PFSK-1 (cell line): ENCODE measurements at regions not wholly inside any gene's neighbourhood (a gene's known extent, or its start where the extent isn't known, plus 50 kb on each side); places are given as distances from the start of the nearest gene placed in this dataset.

Experiments used
- FOXP2 ChIP-seq: optimal IDR thresholded peaks from 2 replicates; pipeline ENCODE3; 2011; ENCODE audit warnings: borderline replicate concordance, control low read depth, inconsistent platforms; ENCODE audit not compliant: insufficient read depth; ENCODE audit errors: extremely low read length, extremely low read depth
- POLR2AphosphoS5 ChIP-seq: IDR thresholded peaks from 2 replicates; pipeline ENCODE4 v1.6.1; 2012; ENCODE audit warnings: low read depth, mild to moderate bottlenecking, control low read depth, low read length, moderate library complexity
- SIN3A ChIP-seq: IDR thresholded peaks from 2 replicates; pipeline ENCODE4 v1.6.1; 2012; ENCODE audit warnings: mild to moderate bottlenecking, low read length, moderate library complexity, borderline replicate concordance; ENCODE audit not compliant: insufficient read depth
- TAF1 ChIP-seq: IDR thresholded peaks from 2 replicates; pipeline ENCODE4 v1.6.1; 2012; ENCODE audit warnings: low read length, control low read depth, borderline replicate concordance; ENCODE audit not compliant: insufficient read depth
- TF ChIP-seq, protein P1 (sequence below), 2 experiments: IDR thresholded peaks; 2 replicates each; pipeline versions ENCODE4 v1.6.1 to v1.8.0; 2011 to 2012; ENCODE audit warnings: low read depth in 2 of 2, low read length in 2 of 2, control low read depth in 1 of 2, inconsistent platforms in 1 of 2, mild to moderate bottlenecking in 1 of 2, moderate library complexity in 1 of 2; ENCODE audit not compliant: insufficient read depth in 1 of 2

DNA sequence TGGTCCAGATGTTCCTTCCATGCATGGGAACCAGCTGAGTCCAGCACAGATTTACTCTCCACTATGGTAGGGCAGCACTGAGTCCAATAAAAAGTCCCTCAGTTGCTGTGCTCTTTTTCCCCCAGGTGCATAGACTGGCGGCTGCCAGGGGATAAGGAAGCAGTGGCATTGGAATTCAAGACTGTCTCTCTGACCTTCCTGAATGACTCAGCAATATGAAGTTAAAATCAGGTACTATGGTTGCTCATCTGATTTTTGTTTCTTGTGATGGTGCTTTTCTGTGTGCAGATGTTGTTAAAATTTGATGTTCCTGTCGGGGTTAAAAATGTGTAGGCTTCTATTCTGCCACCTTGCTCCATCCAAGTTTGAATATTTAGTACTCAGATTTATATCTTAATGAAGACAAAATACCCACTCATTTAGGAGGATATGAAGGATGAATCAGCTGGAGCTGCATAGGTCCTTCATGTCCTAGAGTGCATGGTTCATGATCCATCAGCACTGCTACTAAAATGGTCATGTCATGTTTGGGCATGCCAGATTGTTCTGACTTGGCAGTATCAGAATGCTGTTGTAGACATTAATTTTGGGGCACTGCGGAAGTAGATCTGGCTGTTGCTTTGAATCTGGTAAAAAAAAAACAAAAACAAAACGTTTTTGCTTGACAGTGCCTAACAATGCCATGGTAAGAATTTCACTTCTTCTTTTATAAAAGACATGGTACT lies 321.2 kb upstream of the MAP3K7 start:
- TF ChIP-seq FOXP2 (no peak), SIN3A (no peak), POLR2AphosphoS5 (no peak), TAF1 (no peak)
- TF ChIP-seq, protein P1, sequence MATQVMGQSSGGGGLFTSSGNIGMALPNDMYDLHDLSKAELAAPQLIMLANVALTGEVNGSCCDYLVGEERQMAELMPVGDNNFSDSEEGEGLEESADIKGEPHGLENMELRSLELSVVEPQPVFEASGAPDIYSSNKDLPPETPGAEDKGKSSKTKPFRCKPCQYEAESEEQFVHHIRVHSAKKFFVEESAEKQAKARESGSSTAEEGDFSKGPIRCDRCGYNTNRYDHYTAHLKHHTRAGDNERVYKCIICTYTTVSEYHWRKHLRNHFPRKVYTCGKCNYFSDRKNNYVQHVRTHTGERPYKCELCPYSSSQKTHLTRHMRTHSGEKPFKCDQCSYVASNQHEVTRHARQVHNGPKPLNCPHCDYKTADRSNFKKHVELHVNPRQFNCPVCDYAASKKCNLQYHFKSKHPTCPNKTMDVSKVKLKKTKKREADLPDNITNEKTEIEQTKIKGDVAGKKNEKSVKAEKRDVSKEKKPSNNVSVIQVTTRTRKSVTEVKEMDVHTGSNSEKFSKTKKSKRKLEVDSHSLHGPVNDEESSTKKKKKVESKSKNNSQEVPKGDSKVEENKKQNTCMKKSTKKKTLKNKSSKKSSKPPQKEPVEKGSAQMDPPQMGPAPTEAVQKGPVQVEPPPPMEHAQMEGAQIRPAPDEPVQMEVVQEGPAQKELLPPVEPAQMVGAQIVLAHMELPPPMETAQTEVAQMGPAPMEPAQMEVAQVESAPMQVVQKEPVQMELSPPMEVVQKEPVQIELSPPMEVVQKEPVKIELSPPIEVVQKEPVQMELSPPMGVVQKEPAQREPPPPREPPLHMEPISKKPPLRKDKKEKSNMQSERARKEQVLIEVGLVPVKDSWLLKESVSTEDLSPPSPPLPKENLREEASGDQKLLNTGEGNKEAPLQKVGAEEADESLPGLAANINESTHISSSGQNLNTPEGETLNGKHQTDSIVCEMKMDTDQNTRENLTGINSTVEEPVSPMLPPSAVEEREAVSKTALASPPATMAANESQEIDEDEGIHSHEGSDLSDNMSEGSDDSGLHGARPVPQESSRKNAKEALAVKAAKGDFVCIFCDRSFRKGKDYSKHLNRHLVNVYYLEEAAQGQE (IDR thresholded peaks at IDR 0.05; ENCODE audit: insufficient read depth in 1 of 2, low read depth in 2 of 2, low read length in 2 of 2) = no peak

DNA sequence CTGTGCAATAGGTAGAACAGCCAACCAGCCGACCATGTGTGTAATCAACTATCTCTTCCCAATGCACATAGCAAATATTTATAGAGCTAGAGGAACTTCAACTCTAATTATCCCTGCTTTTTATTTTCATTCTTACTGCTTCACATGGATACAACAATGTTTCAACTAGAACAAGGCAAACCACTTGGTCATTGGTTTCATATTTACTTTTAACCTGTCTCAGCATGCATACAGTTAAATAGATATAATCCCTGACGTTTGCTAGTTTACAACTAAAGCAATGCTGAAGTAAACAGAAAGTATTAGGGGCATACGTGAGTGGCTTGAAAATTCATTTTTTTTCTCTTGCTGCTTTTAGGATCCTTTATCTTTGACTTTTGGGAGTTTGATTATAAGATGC lies 318.5 kb upstream of the MAP3K7 start:
- TF ChIP-seq FOXP2 (no peak), TAF1 (no peak), POLR2AphosphoS5 (no peak), SIN3A (no peak)
- TF ChIP-seq, protein P1 (IDR thresholded peaks at IDR 0.05; ENCODE audit: insufficient read depth in 1 of 2, low read depth in 2 of 2, low read length in 2 of 2) = no peak

DNA sequence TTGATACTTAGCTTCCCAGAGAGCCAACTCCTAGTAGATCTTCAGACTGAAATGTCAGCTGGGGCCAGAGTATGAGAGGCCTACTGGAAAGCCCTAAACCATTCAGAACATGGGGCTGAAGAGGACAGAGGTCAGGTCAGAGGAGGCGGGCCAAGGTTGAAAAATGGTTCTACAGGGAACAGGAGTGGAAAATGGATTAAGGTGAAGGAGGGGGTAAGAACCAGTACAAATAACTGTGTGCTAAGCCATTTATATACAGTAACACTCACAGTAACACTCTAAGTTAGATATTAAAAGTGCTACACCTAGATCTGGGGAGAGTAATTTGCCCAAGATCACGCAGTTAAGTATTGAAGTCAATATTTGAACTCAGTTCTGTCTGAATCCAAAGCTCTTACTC lies 313.2 kb upstream of the MAP3K7 start:
- TF ChIP-seq, protein P1 (IDR thresholded peaks at IDR 0.05; ENCODE audit: insufficient read depth in 1 of 2, low read depth in 2 of 2, low read length in 2 of 2) = no peak
- no peak for TF ChIP-seq POLR2AphosphoS5
- TF ChIP-seq SIN3A = no peak
- no peak for TF ChIP-seq TAF1
- TF ChIP-seq FOXP2 = no peak

DNA sequence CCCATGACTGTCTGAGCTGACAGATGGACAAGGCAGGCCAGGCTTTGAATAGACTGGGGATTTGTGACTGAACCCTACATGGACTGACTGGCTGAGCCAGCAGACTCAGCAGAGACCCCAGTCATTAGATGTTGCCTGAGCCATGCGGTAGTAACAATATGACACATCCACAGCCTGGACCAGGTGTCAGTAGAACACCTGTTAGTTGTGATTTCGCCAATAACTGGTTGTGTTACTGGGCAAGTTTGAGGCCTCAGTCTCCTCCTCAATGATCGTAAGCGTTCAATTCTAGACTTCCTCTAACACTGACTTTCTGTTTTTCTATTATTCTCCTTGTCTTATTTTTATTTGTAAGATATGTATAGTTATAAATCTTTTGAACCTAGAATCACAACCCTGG lies 311.9 kb upstream of the MAP3K7 start:
- no peak for TF ChIP-seq FOXP2
- TF ChIP-seq TAF1 = no peak
- no peak for TF ChIP-seq POLR2AphosphoS5
- TF ChIP-seq, protein P1 (IDR thresholded peaks at IDR 0.05; ENCODE audit: insufficient read depth in 1 of 2, low read depth in 2 of 2, low read length in 2 of 2) = no peak
- no peak for TF ChIP-seq SIN3A

DNA sequence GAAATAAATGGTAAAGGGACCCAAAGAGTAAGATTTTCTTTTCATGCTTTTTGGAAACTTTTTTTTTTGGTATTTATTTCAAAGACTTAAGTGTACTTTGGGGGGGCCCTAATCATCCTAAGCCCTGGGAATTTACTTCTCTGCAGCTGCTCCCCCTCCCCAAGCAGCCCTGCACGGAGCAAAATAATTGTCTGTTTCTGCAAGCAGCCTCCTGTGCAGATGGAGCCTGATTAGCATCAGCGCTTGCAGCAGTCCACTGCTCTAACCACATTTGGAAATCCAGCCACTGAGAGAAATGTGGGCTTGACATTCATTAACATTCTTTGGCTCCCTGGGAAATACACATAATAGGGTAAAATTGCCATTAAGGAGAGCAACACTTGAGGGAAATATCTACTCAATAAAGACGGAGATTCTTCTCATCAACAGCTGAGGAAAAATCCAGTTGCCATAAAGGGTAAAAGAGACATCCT lies 309.2 kb upstream of the MAP3K7 start:
- TF ChIP-seq SIN3A (no peak), TAF1 (no peak), FOXP2 (no peak)
